GM18517 (cell line): ENCODE measurements at regions not wholly inside any gene's neighbourhood (a gene's known extent, or its start where the extent isn't known, plus 50 kb on each side); places are given as distances from the start of the nearest gene placed in this dataset.
"Not testable (repeated sequence)": the region's sequence is repeated elsewhere in the genome, so short reads cannot be mapped to it uniquely, and the experiment has no call there.

Experiments
- ATAC-seq: cut with Tn5 transposase; IDR thresholded peaks from one replicate; pipeline ENCODE4 v1.9.1; 2021; ENCODE audit warnings: mild to moderate bottlenecking, moderate library complexity; ENCODE audit not compliant: unreplicated experiment

DNA sequence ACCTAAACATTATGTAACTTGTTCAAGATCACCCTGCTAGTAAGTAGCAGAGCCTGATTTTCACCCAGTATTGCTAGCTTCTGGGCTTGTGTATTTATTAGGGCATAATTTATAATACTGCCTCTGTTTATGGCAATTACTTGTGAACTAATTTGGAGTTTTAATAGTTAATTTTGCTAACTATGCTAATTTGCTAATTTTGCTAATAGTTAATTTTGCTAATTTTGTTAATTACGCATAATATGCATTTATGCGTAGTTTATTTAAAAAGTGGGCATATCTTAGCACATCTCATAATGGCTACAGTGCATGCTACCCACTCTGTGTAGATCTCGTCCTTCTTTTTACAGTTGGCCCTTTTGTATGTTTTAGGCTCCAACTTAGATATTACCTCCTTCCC is 898.1 kb upstream of the EPHA5 start:
- no peak for ATAC-seq

DNA sequence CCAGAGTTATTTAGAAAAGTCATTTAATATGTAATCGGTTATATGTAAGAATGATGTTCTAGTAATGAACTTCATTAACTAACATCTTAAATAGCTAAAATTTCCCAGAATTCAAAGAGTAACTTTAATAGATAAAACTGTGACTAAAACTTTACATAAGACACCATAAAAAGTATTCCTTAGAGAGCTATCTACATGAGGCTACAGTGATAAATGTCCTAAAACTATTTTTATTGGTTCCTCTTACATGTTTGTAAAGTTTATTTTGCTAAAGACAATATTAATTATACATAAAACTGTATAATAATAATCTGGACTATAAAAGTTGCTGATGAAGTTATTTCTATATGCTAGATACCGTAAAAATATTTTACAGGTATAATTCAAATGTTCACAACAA is 897.7 kb upstream of the EPHA5 start:
- ATAC-seq, result no peak

DNA sequence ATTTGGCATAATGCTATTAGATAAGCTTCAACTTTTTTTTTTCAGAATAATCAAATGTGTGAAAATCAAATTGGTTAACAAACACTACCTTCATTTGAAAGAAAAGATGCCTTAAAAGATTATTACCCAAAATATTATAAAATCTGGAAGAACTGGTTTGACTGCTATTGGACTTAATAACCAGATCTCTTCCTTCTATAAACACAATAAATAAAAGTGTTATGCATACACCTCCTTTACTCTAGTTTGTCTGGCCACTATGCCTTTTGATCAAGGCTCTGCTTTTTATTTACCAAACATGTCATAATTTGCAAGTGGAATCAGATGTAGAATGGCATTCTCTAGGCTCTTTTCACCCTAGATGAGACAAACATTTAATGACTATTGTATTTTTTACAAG is 897.3 kb upstream of the EPHA5 start:
- no peak for ATAC-seq

DNA sequence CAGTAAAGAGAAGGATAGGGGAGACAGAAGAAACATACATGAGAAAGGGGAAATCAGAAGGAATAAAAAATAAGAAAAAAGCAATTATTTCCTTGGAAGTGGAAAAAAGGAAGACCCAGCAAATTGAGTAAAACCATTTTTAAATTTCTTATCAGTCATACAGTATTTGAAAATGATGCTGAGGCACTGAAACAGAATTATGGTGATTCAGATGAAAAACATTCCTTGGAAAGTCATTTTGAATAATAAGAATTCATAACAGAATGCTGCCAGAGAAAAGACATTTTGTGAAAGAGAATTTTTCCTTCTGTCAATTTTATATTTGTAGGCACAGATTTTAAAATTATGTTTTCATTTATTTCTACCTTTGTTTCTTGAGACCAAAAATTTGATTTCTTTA is 895.5 kb upstream of the EPHA5 start:
- ATAC-seq, result no peak

DNA sequence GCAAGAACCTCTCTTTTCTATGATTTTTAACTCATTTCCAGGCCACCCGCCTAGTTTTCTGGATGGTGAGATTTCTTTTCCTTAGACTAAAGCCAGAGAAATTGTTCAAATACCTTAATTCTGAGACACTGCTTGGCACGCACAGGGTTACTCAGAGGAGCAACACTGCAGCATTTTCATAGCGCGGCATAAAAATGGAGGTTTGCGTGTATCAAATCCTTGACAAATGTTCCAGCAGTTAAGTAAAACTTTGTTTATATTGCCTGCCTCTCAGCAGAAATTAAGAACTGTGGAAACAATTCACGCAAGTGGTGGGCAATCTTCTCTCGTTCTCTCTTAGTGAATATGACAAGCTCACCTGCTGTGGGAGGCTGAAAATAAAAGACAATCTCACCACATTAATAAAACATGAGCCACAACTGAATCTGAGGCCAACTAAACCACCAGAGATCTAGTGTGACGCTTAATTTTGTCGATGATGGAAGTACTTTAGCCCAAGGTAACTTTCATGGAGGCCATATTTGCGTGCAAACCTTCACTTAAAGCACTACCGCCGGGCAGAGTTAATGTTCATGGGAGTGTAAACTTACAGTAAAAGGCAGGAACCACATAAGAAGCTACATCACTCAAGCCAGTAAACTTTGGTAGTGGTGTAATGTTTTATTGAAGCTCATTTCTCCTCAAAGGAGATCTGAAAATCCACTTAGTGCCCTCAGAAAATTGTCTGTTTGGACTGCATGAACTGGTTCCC is 894.8 kb upstream of the EPHA5 start:
- no peak for ATAC-seq

DNA sequence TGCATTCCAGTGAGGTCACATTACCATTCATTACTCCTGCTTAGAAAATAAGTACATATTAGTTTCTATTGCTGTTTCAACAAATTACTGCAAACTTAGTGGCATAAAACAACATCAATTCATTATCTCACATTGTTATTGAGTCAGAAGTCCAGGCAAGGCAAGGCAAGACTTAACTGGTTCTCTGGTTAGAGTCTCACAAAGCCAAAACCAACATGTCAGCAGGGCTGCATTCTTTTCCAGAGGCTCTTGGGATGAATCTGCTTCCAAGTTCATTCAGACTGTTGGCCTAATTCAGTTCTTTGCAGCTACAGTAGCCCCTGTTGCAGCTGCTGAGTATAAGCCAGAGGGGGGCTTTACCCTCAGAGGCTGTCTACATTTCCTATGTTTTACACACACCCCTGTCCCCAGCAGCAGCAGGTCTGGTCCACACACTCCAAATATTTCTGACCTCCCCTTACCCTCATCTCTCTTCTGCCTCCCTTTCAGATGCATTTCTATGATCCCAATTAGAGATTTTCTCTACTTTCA is 892.1 kb upstream of the EPHA5 start:
- ATAC-seq, result no peak

DNA sequence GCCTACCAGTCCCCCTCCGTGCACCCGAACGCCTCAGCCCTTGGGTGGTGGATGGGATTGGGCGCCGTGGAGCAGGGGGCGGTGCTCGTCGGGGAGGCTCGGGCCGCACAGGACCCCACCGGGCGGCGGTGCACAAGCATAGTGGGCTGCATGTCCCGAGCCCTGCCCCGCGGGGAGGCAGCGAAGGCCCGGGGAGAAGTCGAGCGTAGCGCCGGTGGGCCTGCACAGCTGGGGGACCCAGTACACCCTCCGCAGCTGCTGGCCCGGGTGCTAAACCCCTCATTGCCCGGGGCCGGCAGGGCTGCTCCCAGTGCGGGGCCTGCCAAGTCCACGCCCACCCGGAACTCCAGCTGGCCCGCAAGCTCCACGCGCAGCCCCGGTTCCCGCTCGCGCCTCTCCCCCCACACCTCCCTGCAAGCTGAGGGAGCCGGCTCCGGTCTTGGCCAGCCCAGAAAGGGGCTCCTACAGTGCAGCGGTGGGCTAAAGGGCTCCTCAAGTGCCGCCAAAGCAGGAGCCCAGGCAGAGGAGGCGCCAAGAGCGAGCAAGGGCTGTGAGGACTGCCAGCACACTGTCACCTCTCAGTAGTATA is 891.3 kb upstream of the EPHA5 start:
- ATAC-seq, result not testable (repeated sequence)

DNA sequence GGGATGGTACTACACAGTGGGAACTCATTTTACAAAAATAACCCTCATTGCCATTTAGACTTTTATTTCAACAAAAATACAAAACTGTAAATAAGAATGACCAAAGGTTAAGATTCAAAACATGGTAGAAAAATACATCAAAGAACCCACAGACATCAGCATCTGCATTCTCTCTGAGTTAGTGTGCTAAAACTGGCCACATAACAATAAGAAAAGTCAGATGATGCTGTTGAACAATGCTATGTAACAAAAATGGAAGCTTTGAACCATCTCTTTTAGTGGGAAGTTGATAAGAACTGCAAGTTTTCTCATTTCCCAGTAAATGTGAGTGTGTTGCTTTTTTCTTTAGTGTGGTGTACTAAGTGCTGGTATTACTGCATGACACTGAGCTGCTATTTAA is 888.4 kb upstream of the EPHA5 start:
- ATAC-seq, result no peak

DNA sequence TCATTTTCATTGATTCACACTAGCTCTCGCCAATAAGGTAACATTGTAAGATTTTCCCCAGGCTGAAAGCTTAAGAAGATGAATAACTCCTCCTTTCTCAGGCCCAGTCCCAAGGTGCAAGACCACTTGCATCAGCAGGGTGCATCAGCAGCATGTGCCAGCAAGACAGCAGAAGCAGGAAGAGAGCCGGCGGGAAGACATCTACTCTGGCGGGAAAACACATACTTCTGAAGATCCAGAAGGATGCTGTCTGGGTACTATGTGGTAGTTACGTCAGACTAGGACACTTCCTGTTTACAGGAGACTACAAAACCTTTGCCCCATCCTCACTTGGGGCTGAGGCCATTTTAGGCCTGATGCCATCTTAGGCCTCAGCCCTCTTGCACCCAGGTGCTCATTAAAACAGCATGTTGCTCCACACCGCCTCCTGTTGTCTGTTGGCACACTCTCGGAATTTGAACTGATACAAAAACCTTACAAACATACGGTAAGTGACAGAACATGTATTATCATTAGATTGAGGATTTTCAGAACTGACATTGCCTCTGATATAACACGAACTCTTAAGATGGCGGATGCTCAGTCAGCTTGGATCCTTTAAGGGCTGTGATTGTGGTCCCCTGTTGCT is 886.5 kb upstream of the EPHA5 start:
- ATAC-seq, result no peak

DNA sequence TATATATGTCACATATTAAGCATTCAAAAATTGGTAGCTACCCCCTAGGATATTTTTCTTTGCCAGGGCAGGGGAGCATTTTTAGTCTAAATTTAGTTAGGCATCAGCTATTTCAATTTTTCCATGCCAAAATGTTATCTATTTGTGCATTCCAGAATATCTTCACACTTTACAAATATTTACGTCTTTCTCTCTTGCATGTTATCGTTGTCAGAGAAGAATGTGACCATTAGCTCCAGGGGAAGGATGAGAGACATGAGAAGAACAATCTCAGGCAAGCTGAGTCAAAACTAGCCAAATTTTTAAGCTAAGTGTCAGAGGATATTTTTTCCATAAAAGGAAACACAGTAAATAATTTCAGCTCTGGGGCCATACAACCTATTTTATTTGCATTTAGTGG is 885.0 kb upstream of the EPHA5 start:
- no peak for ATAC-seq

DNA sequence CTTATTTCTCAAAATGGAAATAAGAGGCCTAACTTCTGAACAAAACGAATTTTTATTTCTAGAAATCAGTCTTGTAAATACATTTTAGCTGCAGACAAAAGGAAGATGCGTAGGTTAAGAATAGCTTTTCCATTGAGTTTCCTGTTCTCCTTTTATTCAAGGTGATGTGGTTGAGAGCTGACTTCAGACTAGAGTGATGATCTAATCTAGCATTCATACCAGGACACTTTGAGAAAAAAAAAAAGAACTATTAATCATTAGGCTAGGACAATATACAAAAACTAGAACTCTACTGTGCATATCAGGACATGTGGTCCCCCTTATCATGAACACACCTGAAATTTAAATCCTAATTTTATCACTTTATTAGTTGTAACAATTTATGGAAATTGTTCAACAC is 884.5 kb upstream of the EPHA5 start:
- no peak for ATAC-seq

DNA sequence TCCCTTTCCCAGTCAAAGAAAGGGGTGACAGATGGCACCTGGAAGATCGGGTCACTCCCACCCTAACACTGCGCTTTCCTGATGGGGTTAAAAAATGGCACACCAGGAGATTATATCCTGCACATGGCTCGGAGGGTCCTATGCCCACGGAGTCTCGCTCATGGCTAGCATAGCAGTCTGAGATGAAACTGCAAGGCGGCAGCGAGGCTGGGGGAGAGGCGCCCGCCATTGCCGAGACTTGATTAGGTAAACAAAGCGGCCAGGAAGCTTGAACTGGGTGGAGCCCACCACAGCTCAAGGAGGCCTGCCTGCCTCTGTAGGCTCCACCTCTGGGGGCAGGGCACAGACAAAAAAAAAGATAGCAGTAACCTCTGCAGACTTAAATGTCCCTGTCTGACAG is 875.0 kb upstream of the EPHA5 start:
- not testable (repeated sequence) for ATAC-seq

DNA sequence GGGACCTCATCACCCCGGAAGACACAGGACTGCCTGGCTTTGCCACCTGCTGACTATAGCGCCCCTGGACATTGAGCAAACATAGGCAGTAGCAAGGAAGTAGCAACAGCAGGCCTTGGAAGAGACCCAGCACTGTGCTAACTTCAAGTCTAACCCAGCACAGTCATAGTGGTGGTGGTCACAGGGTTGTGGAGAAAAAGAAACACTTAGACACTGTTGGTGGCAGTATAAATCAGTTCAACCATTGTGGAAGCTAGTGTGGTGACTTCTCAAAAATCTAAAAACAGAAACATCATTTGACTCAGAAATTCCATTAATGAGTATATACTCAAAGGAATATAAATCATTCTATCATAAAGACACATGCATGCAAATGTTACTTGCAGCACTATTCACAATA is 874.0 kb upstream of the EPHA5 start:
- no peak for ATAC-seq

DNA sequence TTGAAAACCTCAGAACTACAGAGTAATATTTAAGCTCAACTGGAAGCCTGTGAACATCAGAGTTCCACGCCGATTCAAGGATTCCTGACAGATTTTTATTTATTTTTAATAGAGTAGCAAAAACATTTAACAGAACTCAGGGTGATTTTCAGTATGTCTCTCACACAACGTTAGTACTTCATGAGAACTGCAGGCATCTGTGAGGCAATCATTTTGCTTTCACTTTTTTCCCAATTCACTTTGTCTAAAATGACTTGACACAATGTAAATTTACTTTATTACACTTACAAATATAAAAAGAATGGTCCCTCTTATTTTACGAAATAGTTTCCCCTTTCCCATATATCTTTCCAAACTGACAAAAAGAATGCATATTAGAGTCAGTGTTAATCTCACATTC is 869.5 kb upstream of the EPHA5 start:
- ATAC-seq, result no peak

DNA sequence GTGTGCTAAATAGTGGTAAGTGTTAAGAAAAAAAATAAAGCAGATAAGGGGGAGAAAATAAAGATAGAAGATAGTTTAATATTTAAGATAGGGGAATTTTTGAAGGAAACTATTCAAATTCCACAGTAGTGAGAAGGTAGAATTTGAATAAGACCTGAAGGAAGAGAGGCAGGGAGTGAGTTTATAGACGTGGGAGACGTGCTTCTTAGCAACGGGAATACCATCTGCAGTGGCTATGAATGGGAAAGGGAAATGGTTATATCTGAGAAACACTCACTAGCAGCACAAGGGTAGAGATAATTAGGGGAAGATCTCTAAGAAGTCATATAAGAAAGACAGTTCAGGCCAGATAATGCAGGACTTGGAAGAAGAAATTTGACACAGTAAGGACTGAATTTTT is 854.5 kb upstream of the EPHA5 start:
- no peak for ATAC-seq

DNA sequence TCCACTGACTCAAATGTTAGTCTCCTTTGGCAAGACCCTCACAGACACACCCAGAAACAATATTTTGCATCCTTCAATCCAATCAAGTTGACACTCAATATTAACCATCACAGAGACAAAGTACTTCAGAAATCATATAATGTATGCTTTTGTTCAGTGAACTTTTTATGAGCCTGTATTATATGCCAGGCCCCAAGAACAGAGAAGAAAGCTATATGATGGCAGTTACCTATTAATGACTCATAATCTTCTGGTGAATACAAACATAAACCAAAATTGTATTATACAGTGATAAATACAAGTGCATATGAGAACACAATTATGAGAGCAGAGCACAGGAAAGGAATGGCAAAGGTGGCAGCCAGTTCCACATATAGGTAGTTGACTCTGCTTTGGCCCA is 852.0 kb upstream of the EPHA5 start:
- ATAC-seq, result no peak

DNA sequence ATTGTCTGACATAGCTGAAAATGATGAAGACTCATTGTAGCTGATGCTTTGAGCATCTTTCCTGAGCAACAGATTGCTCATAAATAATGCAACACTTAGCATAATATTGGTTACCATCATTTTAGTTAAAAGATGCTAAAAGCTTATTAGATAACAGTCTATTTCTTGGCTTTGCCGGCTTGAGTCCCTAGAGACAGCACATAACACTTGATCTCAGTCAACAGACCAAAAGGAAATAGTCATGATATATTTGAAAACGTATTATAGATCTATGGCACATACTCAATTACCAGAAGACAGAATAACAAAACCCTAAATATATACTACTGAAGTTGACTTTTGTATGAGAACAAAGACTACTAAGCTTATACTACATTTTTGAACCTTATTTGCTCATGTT is 846.7 kb upstream of the EPHA5 start:
- no peak for ATAC-seq

DNA sequence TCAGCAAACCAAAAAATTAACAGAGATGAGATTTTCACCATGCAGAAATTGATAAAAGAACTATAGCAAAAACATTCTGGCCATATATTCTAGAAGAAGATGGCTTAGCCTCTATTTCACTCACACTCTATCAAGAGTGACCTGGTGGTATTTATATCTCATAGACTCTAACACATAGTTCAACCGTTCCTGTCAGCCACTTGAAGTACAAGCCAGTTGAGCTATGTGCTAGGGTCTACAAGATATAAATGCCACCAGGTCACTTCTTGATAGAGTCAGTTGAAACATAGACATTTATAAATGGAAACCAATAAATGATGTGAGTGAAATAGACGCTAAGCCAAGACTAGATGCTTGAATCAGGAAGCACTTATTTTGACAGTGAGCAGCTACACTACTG is 836.7 kb upstream of the EPHA5 start:
- no peak for ATAC-seq

DNA sequence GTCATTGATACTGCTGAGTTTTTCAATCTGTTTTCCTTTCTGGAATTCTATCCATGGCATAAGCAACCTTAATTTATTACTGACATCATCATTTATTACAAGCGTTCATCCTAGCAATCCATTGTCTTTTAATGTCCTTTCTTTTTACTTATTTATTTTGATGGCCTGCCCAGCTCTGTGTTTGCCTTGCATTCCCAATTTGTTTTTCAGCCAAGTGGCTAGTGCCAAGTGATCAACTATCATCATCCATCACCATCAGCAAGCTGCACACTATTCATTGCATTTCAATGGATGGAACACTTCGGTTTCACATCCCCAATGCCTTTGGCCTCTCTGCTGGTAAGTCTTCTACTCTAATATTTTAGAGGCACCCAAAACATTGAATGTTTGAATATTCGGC is 831.7 kb upstream of the EPHA5 start:
- no peak for ATAC-seq

DNA sequence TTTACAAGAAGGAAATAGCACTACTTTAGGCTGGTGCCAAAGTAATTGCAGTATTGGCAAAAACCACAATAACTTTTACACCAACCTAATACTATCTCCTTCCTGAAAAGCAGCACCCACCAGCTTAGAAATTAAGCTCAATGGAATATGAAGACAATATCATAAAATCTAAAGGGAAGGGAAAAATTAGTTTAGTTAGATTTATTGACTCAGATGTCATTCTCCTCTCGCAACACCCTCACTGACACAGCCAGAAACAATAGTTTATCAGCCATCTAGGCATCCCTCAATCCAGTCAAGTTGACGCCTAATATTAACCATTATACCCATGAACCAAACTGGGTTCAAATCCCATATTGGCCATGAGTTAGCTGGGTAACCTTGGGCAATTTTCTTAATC is 820.4 kb upstream of the EPHA5 start:
- ATAC-seq, result no peak

DNA sequence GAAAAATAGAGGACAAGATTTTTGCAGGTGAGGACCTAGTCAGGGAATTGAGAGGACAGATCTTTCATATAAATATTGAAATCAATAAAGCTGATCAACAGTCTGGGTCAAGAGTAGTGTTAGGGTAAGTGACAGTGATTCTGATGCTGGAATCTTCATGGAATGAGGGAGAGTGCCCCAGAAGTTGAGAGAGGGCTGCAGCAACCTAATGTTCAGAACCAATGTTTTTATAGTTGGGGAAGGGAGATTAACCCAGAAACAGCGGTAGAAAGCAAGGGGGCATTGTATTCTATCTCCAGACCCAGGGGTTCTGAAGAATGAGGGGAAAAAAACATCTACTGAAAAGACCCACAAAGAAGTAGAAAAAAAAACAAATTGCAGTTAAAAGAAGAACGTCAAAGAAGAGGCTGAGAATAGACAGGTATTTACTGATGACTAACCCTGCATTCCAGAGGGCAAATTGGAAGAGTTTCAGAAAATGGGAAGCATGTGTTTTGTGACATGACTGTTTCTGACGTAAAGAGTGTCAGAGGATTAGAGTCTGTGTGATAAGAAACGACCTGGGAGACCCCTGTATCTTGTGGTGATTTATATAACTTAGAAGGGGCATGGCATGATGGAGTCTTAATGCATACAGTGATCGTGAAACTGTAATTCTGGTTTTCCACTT is 819.6 kb upstream of the EPHA5 start:
- no peak for ATAC-seq

DNA sequence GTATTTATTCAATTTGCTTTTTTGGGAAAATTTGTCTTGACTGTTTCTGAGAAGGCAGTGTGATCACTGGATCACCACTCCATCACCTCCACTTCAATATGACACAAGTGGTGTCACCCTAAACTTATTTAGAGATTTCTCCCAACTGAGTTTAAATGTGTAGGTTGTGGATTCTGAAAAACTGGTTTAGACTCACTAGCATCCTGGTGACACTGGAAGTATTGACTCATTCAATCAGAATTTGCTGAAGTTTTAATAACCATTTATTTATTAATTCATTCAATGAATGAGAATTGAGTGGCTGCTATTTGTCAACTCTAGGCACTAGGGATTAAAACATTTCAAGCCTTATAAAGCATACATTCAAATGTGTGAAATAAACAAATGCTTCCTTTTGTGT is 819.1 kb upstream of the EPHA5 start:
- ATAC-seq, result no peak
